Upper lobe of right lung (tissue), 1 donor: ENCODE measurements at regions not wholly inside any gene's neighbourhood (a gene's known extent, or its start where the extent isn't known, plus 50 kb on each side); places are given as distances from the start of the nearest gene placed in this dataset.

Source experiments
- ATAC-seq: fragments of 200-7000 bp; cut with Tn5 transposase; one replicate; pipeline ENCODE4 v1.9.1; 2020; ENCODE audit warnings: mild to moderate bottlenecking, moderate library complexity
- DNase-seq: peaks from one replicate; pipeline ENCODE4 v3.0.0-alpha.2; 2020
- H3K27ac ChIP-seq: fragments of 200-600 bp; one replicate; pipeline ENCODE4 v1.8.0; 2022
- H3K27me3 ChIP-seq: fragments of 200-600 bp; one replicate; pipeline ENCODE4 v1.8.0; 2022; ENCODE audit warnings: mild to moderate bottlenecking
- H3K36me3 ChIP-seq: fragments of 200-600 bp; one replicate; pipeline ENCODE4 v1.8.0; 2022
- H3K4me1 ChIP-seq: fragments of 200-600 bp; one replicate; pipeline ENCODE4 v1.8.0; 2022
- H3K4me3 ChIP-seq: fragments of 200-600 bp; one replicate; pipeline ENCODE4 v1.8.0; 2022; ENCODE audit warnings: mild to moderate bottlenecking
- H3K9me3 ChIP-seq: fragments of 200-600 bp; one replicate; pipeline ENCODE4 v1.8.0; 2022
- CTCF ChIP-seq: fragments of 200-600 bp; IDR thresholded peaks from one replicate; pipeline ENCODE4 v1.8.0; 2022; ENCODE audit warnings: antibody characterized with exemption
- intact Hi-C: fragments of 100-400 bp; cut with DNase I; formaldehyde crosslinking; loops from one replicate; pipeline ENCODE4 v1.11.0; 2022
- donor health status: DM: no; HTN: yes; CAD: no; lungs with severe emphysema.

- H3K27ac ChIP-seq = peak overlapping the region; percentile 66
- H3K4me3 ChIP-seq = no peak overlapping the region
- H3K4me1 ChIP-seq = peaks cover 22% of the 10 kb centered on the region
- no peaks in the 10 kb centered on the region for H3K9me3 ChIP-seq
- intact Hi-C loops = no loop called here
- no peak for TF ChIP-seq CTCF
- H3K36me3 ChIP-seq = no peaks in the 10 kb centered on the region
- ATAC-seq = peak; percentile 59
- no peak for DNase-seq
- H3K27me3 ChIP-seq = no peaks in the 10 kb centered on the region
These were observed 120.7 kb upstream of the GSE1 start for GRCh38 chr16:85492295-85492864.

- Histone ChIP-seq H3K27me3 (no peaks in the 10 kb centered on the region), H3K4me1 (peaks cover 22% of the 10 kb centered on the region), H3K9me3 (no peaks in the 10 kb centered on the region), H3K4me3 (no peak overlapping the region), H3K27ac (no peak overlapping the region), H3K36me3 (no peaks in the 10 kb centered on the region)
- intact Hi-C loops = no loop called here
- TF ChIP-seq CTCF = no peak
- ATAC-seq (no peak), DNase-seq (no peak)
These were observed 118.8 kb upstream of the GSE1 start for GRCh38 chr16:85494315-85494714.

DNA sequence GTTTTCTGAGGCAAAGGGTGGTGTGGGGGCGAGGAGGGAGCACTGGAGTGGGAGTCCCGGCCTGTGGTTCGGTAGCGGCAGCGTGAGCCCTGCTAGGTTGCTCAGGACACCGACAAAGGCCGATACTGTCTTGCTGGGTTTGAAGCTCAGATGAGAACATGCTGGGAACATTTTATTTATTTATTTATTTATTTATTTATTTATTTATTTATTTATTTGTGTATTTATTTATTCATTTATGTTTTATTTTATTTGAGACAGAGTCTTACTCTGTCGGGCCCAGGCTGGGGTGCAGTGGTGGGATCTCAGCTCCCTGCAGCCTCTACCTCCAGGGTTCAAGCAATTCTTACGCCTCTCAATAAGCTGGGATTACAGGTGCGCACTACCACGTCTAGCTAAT lies 117.9 kb upstream of the GSE1 start:
- H3K4me3 ChIP-seq = no peak overlapping the region
- H3K36me3 ChIP-seq = no peaks in the 10 kb centered on the region
- H3K27ac ChIP-seq = no peak overlapping the region
- no peaks in the 10 kb centered on the region for H3K9me3 ChIP-seq
- intact Hi-C loops = no loop called here
- TF ChIP-seq CTCF = no peak
- DNase-seq = no peak
- peaks cover 22% of the 10 kb centered on the region for H3K4me1 ChIP-seq
- H3K27me3 ChIP-seq = no peaks in the 10 kb centered on the region
- no peak for ATAC-seq

DNA sequence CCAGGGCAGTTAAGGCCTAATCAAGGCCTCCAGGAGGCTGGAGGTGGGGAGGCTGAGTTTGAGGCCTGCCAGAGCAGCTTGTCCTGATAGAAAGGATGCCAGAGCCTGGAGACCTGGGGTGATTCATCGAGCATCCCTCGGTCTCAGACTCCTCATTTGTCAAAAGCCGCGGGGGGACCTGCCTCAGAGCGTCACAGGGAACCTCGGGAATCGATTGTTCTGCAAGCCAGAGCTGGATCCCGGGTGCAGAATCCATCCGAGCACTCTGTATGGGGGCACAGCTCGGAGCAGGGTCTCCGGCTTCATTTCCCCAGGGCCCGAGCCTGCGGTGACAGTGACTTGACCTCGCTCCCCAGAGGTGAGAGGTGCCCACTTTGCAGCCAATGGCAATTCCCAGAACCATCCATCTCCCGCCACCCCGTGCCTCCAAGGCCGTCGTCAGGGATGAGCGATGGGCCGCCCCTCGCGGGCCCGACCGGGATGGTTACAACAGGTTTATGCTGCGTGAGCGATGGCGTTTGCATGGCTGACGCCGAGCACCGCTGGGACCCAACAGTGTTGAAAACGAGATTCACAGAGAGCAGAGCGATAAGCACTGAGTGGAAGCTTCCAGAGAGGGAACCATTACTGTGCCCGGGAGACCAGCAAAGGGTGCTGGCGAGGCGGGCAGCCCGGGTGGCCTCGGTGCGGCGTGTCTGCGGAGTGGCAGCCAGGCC lies 117.1 kb upstream of the GSE1 start:
- Histone ChIP-seq H3K9me3 (no peaks in the 10 kb centered on the region), H3K27ac (no peak overlapping the region), H3K27me3 (no peaks in the 10 kb centered on the region), H3K4me1 (peaks cover 19% of the 10 kb centered on the region), H3K4me3 (no peak overlapping the region), H3K36me3 (no peaks in the 10 kb centered on the region)
- intact Hi-C loops = no loop called here
- no peak for ATAC-seq
- TF ChIP-seq CTCF = no peak
- DNase-seq = no peak

- ATAC-seq = no peak
- no peak overlapping the region for H3K4me3 ChIP-seq
These were observed 115.4 kb upstream of the GSE1 start for GRCh38 chr16:85497622-85498314.

More at GRCh38 chr16:85497622-85498314, 115.4 kb upstream of the GSE1 start:
- intact Hi-C loops = no loop called here
- Histone ChIP-seq H3K27ac (no peak overlapping the region), H3K4me1 (peaks cover 2% of the 10 kb centered on the region), H3K27me3 (no peaks in the 10 kb centered on the region), H3K9me3 (no peaks in the 10 kb centered on the region), H3K36me3 (no peaks in the 10 kb centered on the region)
- no peak for DNase-seq
- no peak for TF ChIP-seq CTCF
